GM12878 (cell line): ENCODE measurements at regions not wholly inside any gene's neighbourhood (a gene's known extent, or its start where the extent isn't known, plus 50 kb on each side); places are given as distances from the start of the nearest gene placed in this dataset.

Source experiments
- EP300 ChIP-seq, 2 experiments: fragments of 150-350 bp in 1 of 2; IDR thresholded peaks; 2 replicates each; pipeline ENCODE4 v1.6.1; 2011 to 2012; ENCODE audit warnings: low read depth in 2 of 2, low read length in 2 of 2, borderline replicate concordance in 1 of 2, improper control_type of control experiment in 1 of 2, inconsistent platforms in 1 of 2; ENCODE audit not compliant: control insufficient read depth in 1 of 2
- FOS ChIP-seq: IDR thresholded peaks from 3 replicates; pipeline ENCODE4 v1.6.1; 2011; ENCODE audit warnings: borderline replicate concordance; ENCODE audit not compliant: insufficient read length; ENCODE audit errors: extremely low read depth
- SIX5 ChIP-seq: IDR thresholded peaks from 2 replicates; pipeline ENCODE4 v1.6.1; 2011; ENCODE audit warnings: mild to moderate bottlenecking, low read depth, low read length, moderate library complexity; ENCODE audit not compliant: severe bottlenecking

DNA sequence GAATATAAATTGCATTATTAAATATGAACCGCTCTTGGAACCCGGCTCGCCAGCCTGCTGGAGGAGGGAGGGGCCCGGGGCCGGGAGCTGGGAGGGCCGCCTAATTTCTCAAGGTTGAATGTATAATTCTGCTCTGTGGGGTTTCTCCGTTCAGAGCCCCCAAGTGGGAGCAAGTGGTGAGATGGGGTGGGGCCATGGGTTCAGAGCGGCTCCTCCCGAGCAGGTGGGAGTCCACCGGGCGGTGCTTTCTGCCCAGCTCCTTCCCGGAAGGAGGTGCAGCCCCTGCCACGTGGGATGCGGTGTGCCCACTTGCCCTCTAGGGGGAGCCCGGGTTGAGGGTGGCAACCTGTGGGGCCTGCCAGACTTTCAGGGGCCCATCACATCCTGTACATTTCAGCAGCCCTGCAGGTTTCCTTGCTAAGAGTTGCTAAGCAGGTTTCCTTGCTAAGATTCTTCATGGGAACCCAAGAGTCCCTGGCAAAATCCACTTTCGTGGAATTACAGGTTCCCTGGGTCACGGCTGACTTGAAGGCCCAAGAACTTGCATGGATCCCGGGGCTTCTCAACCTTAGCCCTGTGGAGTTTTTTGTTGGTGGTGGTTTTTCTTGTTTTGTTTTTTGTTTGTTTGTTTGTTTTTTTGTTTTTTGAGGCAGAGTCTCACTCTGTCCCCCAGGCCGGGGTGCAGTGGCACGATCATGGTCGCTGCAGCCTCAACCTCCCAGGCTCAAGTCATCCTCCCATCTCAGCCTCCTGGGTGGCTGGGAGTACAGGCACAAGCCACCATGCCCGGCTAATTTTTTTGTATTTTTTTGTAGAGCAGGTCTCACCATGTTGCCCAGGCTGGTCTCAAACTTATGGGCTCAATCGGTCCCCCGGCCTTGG lies 196.7 kb upstream of the GSE1 start:
- TF ChIP-seq SIX5 (no peak), FOS (no peak), EP300 (IDR thresholded peaks at IDR 0.05; ENCODE audit: borderline replicate concordance in 1 of 2, control insufficient read depth in 1 of 2, low read depth in 2 of 2, low read length in 2 of 2) (no peak)
